ENCODE measurements at regions not wholly inside any gene's neighbourhood (a gene's known extent, or its start where the extent isn't known, plus 50 kb on each side); places are given as distances from the start of the nearest gene placed in this dataset.

DNA sequence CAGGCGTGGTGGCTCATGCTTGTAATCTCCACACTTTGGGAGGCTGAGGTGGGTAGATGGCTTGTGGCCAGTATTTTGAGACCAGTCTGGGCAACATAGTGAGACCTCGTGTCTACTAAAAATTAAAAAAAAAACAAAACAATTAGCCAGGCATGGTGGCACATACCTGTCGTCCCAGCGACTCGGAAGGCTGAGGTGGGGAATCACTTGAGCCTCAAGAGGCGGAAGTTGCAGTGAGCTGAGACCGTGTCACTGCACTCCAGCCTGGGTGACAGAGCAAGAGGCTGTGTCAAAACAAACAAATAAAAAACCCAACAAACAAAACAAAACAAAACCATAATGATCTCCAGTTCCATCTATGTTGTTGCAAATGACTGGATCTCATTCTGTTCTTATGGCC is 341.3 kb upstream of the CFAP20DC start:
- Histone ChIP-seq H3K4me3 (no peak overlapping the region), H3K4me2 (no peak overlapping the region), H3K4me1 (no peaks in the 10 kb centered on the region), H3K27ac (no peak overlapping the region), H3K9me3 (no peaks in the 10 kb centered on the region)
- ATAC-seq (no peak), DNase-seq (ENCODE audit: low read depth in 1 of 2, low spot score in 1 of 2) (no peak), FAIRE-seq (no peak)
- TF ChIP-seq MAZ (IDR thresholded peaks at IDR 0.05; ENCODE audit: borderline replicate concordance, low read depth, low read length) (no peak), MYC (IDR thresholded peaks at IDR 0.05; ENCODE audit: borderline replicate concordance, low read length) (no peak), JUNB (IDR thresholded peaks at IDR 0.05) (no peak), TFCP2L1 (CRISPR knock-in tag; IDR thresholded peaks at IDR 0.05) (no peak), EP300 (IDR thresholded peaks at IDR 0.05) (no peak), HOXA7 (CRISPR knock-in tag; IDR thresholded peaks at IDR 0.05) (no peak), RFX5 (IDR thresholded peaks at IDR 0.05) (no peak), HDAC2 (IDR thresholded peaks at IDR 0.05) (no peak)
- TF ChIP-seq, protein P1, sequence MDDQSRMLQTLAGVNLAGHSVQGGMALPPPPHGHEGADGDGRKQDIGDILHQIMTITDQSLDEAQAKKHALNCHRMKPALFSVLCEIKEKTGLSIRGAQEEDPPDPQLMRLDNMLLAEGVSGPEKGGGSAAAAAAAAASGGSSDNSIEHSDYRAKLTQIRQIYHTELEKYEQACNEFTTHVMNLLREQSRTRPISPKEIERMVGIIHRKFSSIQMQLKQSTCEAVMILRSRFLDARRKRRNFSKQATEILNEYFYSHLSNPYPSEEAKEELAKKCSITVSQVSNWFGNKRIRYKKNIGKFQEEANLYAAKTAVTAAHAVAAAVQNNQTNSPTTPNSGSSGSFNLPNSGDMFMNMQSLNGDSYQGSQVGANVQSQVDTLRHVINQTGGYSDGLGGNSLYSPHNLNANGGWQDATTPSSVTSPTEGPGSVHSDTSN (IDR thresholded peaks at IDR 0.05), result no peak
- TF ChIP-seq, protein P2, sequence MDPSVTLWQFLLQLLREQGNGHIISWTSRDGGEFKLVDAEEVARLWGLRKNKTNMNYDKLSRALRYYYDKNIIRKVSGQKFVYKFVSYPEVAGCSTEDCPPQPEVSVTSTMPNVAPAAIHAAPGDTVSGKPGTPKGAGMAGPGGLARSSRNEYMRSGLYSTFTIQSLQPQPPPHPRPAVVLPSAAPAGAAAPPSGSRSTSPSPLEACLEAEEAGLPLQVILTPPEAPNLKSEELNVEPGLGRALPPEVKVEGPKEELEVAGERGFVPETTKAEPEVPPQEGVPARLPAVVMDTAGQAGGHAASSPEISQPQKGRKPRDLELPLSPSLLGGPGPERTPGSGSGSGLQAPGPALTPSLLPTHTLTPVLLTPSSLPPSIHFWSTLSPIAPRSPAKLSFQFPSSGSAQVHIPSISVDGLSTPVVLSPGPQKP (IDR thresholded peaks at IDR 0.05; ENCODE audit: low read depth, low read length), result no peak
- TF ChIP-seq, protein P3, sequence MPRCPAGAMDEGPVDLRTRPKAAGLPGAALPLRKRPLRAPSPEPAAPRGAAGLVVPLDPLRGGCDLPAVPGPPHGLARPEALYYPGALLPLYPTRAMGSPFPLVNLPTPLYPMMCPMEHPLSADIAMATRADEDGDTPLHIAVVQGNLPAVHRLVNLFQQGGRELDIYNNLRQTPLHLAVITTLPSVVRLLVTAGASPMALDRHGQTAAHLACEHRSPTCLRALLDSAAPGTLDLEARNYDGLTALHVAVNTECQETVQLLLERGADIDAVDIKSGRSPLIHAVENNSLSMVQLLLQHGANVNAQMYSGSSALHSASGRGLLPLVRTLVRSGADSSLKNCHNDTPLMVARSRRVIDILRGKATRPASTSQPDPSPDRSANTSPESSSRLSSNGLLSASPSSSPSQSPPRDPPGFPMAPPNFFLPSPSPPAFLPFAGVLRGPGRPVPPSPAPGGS (IDR thresholded peaks at IDR 0.05), result no peak
- ChIA-PET POLR2A (no interaction called here), CTCF (no interaction called here)
- 20% methylated on average over 7 of the region's 7 CpGs for WGBS (ENCODE audit: missing lambda C conversion rate)

DNA sequence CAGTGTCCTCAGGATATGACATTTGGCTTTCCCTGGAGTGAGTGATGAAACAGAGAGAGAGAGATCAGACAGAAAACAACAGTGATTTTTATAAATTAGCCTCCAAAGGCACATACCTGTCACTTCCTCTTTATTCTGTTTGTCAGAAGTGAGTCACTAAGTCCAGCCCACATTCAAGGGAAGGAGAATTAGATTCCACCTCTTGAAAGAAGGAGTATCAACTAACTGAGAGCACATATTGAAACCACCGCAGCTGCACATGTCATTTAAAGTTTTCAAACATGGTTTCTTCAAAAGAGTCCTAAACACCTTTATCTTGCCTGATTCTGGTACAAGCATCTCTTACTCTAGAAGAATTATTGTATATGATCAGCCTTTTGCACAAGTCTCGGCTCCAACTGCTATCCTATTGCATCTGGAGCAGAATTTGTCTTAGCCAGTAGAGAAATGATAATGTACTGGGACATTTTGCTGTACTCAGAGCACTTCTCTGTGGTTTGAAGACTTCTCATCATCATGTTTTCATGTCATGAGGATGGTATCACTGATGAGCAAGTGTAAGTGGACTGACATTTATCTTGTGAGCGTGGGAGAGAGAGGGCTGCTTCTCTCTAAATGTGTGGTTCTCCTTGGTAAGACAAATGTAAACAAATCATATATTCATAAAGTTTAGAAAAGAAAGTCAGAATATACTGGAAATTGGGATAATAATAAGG is 338.9 kb upstream of the CFAP20DC start:
- Histone ChIP-seq H3K9me3 (no peaks in the 10 kb centered on the region), H3K4me1 (no peaks in the 10 kb centered on the region), H3K4me2 (no peak overlapping the region), H3K27ac (no peak overlapping the region), H3K4me3 (no peak overlapping the region)
- no peak for FAIRE-seq
- POLR2A ChIA-PET, result no interaction called here
- TF ChIP-seq KDM5A (IDR thresholded peaks at IDR 0.05), result no peak
- TF ChIP-seq, protein P4, sequence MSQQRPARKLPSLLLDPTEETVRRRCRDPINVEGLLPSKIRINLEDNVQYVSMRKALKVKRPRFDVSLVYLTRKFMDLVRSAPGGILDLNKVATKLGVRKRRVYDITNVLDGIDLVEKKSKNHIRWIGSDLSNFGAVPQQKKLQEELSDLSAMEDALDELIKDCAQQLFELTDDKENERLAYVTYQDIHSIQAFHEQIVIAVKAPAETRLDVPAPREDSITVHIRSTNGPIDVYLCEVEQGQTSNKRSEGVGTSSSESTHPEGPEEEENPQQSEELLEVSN (IDR thresholded peaks at IDR 0.05; ENCODE audit: borderline replicate concordance, low read depth), result no peak
- no peak for TF ChIP-seq PHF8 (IDR thresholded peaks at IDR 0.05; ENCODE audit: borderline replicate concordance, low read depth)
- no peak for TF ChIP-seq ZFP36 (IDR thresholded peaks at IDR 0.05; ENCODE audit: borderline replicate concordance, partially characterized antibody)
- TF ChIP-seq BHLHE40 (IDR thresholded peaks at IDR 0.05; ENCODE audit: low read depth, low read length), result no peak
- TF ChIP-seq CBX8 (IDR thresholded peaks at IDR 0.05), result no peak
- no peak for DNase-seq (ENCODE audit: low read depth in 1 of 2, low spot score in 1 of 2)
- WGBS (ENCODE audit: missing lambda C conversion rate), result 4% methylated on average over 3 of the region's 3 CpGs
- CTCF ChIA-PET, result no interaction called here
- ATAC-seq, result no peak

DNA sequence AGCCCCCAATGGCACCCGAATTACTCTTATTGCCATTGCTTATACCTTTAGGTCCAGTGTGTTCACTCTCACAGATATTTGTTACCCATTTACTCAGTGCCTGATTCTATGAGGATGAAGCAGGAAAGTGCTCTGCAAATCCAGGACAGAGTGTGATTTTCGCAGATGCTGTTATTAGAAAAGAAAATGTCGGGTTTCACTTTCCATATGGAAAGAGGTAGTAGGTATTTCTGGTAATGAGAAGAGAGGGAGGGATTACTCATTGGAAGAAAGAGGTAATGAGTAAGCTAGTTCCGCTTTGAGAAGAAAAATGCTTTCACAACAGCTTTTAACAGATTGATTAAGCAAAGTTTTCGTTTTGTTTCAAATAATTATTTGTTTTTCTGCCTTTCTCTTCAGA is 336.3 kb upstream of the CFAP20DC start:
- FAIRE-seq, result no peak
- ChIA-PET CTCF (no interaction called here), POLR2A (no interaction called here)
- Histone ChIP-seq H3K27ac (no peak overlapping the region), H3K4me3 (no peak overlapping the region), H3K4me2 (no peak overlapping the region), H3K4me1 (no peaks in the 10 kb centered on the region), H3K9me3 (no peaks in the 10 kb centered on the region)
- TF ChIP-seq RCOR1 (IDR thresholded peaks at IDR 0.05; ENCODE audit: low read depth, low read length) (no peak), NPAS2 (CRISPR knock-in tag; IDR thresholded peaks at IDR 0.05; ENCODE audit: borderline replicate concordance) (no peak), HOXA7 (CRISPR knock-in tag; IDR thresholded peaks at IDR 0.05) (no peak), MYC (IDR thresholded peaks at IDR 0.05; ENCODE audit: borderline replicate concordance, low read length) (no peak), CBX8 (IDR thresholded peaks at IDR 0.05) (no peak), RAD21 (conservative IDR thresholded peaks at IDR 0.05 in 1 of 2, IDR thresholded peaks at IDR 0.05 in 1 of 2) (no peak)
- DNase-seq (ENCODE audit: low read depth in 1 of 2, low spot score in 1 of 2), result no peak
- no peak for ATAC-seq
- 25% methylated on average over 5 of the region's 5 CpGs for WGBS (ENCODE audit: missing lambda C conversion rate)
